Endothelial cell of hepatic sinusoid (primary cell): ENCODE measurements at regions not wholly inside any gene's neighbourhood (a gene's known extent, or its start where the extent isn't known, plus 50 kb on each side); places are given as distances from the start of the nearest gene placed in this dataset.
"Not testable (repeated sequence)": the region's sequence is repeated elsewhere in the genome, so short reads cannot be mapped to it uniquely, and the experiment has no call there.

Source experiments
- in situ Hi-C: cut with HindIII; loops from 2 replicates; pipeline ENCODE4 v1.10.0; 2017; ENCODE audit warnings: low sequenced_read_pairs

DNA sequence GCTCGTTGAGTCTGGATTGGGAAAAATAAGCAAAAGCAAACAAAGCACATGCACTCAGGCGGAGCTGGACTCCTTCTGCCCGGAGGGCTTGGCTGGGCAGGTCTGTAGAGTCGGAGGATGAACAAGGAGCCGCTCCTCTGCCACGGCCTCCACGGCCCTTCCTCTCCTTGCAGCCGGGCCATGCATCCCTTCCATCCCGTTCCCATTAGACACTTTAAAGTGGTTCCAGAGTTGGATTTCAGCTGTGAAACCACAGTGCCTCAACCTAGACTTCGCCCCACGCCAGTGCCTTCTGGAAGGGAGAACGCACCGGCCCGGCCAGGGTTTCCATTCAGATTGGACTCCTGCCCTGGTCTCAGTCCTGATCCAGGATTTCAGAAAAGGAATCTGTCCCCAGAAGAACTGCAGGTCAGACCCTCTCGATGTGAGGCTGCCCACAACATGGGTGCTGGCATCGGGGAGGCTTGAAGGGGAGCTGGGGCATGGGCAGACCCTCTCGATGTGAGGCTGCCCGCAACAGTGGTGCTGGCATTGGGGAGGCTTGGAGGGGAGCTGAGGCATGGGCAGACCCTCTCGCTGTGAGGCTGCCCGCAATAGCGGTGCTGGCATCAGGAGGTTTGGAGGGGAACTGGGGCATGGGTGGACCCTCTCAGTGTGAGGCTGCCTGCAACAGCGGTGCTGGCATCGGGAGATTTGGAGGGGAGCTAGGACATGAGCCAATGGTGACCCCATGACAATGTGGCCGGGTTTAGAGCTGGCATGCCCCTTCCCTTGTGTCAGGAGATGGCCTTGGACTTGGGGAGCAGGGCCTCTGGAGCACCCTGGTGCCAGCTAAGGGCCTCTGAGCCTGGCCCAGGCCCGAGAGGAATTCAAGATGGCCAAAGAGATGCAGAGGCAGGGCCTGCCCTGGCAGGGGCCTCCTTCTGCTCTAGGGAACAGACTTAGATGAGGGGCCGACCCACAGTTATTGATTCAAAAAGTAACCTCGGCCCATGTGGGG, 304.5 kb downstream of the NDUFA10 start:
- in situ Hi-C loops = no loop called here

DNA sequence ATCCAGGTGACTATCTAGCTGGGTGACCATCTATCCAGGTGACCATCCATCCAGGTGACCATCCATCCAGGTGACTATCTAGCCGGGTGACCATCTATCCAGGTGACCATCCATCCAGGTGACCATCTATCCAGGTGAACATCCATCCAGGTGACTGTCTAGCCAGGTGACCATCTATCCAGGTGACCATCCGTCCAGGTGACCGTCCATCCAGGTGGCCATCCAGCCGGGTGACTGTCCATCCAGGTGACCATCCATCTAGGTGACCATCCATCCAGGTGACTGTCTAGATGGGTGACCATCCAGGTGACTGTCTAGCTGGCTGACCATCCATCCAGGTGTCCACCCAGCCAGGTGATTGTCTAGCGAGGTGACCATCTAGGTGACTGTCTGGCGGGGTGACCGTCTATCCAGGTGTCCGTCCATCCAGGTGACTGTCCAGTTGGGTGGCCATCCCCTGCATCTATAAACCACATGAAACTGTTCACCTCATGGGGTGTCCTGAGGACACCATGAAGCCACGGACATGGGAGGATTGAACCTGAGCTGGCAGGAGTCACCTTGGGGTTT, 305.3 kb downstream of the NDUFA10 start:
- in situ Hi-C loops = no loop called here

- in situ Hi-C loops = not testable (repeated sequence)
Measured at GRCh38 chr2:239718991-239719390, 306.2 kb downstream of the NDUFA10 start.

DNA sequence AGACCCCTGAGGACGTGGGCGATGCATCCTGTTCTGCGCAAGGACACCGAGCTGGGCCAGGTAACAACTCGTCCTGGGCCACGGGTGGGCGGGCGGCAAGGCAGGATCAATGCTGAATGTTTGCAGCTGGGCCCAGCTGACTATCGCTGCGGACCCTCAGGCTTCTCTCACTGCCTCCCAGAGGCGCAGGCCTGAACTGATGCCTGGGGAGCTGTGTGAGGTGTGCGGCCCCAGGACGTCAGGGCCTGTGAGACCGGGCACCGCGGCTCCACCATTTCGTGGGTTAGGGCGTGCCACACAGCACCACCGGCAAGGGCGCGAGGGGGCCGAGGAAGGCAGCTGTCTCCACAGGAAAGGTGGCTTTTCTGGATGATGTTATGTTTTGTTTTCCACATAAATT, 307.4 kb downstream of the NDUFA10 start:
- in situ Hi-C loops = no loop called here

DNA sequence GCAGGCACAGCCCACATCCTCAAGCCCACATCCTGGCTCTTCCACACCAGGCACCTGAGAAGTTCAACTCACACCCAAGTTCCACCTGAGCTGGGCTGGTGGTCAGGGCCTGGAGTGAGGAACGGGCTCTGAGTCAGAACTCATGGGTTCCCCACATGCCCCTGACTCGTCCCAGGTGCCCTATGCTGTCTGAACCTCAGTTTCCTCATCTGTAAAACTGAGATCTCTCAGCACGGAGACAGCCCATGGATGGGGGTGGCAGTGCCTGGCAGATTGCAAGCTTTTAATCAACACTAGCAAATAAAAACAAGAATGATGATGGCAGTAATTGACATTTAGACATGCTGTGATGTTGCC, 307.8 kb downstream of the NDUFA10 start:
- in situ Hi-C loops = no loop called here

DNA sequence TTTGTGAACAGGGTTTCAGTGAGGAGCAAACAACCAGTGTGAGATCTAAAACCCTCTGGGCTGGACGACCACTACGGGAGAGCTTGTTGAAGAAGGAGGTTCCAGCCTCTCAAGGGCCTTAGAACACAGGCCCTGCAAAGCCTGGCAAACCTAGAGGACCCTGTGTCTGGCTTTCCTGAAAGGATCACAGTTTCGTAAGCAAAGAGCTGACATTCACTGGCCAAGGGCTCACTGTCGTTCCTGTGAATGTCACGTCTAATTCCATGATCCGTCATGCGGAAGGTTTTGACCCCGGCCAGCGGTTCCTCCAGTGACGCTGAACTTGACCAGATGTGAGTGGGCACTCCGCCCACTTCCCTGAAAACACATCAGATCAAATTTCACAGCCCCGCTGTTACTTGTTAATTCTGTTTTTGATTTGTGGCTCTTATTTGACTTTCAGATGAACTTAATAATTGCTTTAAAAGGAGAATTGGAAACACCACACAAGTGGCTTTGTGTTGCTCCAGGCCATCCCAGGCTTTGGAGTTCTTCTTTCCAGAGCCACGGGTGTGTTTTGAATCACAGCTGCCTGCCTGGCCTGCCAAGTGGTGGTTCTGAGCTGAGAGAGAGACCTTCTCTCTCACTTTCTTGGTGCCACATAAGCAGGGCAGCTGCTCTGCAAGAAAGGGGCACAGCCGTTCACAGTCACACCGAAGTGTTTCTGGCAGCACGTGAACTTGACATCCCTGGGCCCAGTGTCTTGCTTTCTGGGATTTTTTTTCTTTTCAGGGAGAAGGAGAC, 308.4 kb downstream of the NDUFA10 start:
- in situ Hi-C loops = no loop called here

- in situ Hi-C loops = no loop called here
Measured at GRCh38 chr2:239716009-239716408, 309.1 kb downstream of the NDUFA10 start.

- in situ Hi-C loops = no loop called here
Measured at GRCh38 chr2:239715606-239716005, 309.5 kb downstream of the NDUFA10 start.

- in situ Hi-C loops = no loop called here
Measured at GRCh38 chr2:239715202-239715601, 309.9 kb downstream of the NDUFA10 start.

- in situ Hi-C loops = no loop called here
Measured at GRCh38 chr2:239714116-239714515, 311.0 kb downstream of the NDUFA10 start.

DNA sequence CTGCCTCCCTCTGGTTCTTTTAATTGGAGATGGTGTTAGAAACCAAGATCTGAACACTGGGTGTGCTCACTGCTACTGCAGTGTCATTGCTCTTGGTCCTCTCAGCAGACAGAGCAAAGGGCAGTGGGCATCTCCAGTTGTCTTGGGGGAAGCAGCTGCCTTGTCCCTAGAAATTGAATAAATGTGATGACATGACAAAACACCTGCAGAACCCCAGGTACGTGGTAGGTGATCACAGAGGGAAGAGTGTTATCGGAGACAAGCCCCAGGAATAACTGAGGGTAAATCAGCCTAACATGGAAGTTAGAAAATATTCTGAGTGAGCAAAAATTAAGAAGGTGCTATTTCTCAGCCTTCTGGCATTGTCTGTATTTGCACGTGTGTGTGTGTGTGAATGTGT, 311.9 kb upstream of the HDAC4 start:
- in situ Hi-C loops = no loop called here

DNA sequence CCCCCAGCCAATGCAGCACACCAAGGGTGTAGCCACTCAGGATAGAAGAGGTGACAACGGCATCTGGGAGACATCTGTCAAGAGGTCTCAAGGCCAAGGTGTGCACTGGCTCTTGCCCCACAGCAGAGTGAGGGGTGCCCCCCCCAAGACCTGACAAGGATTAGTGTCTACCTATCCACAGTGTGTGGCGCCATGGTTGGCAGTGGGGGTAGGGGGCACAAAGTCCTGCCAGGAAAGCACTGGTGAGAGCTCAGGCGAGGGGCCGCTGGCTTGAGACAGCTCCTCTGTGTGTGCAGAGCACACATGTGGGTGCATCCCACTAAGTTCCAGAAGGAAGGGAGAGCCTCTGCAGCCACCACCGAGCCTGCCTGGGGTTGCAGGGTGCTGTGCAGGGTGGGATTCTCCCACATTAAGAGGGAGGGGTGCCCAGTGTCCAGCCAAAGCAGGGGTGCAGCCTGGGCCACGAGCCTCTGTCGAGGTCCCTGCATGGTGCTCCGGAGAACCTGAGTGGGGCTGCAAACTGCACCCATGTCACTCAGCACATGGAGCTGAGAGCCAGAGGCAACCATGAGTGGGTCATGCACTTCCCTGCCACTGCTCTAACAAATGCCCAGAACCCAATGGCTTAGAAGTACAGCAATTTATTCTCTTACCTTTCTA, 311.2 kb upstream of the HDAC4 start:
- in situ Hi-C loops = no loop called here

DNA sequence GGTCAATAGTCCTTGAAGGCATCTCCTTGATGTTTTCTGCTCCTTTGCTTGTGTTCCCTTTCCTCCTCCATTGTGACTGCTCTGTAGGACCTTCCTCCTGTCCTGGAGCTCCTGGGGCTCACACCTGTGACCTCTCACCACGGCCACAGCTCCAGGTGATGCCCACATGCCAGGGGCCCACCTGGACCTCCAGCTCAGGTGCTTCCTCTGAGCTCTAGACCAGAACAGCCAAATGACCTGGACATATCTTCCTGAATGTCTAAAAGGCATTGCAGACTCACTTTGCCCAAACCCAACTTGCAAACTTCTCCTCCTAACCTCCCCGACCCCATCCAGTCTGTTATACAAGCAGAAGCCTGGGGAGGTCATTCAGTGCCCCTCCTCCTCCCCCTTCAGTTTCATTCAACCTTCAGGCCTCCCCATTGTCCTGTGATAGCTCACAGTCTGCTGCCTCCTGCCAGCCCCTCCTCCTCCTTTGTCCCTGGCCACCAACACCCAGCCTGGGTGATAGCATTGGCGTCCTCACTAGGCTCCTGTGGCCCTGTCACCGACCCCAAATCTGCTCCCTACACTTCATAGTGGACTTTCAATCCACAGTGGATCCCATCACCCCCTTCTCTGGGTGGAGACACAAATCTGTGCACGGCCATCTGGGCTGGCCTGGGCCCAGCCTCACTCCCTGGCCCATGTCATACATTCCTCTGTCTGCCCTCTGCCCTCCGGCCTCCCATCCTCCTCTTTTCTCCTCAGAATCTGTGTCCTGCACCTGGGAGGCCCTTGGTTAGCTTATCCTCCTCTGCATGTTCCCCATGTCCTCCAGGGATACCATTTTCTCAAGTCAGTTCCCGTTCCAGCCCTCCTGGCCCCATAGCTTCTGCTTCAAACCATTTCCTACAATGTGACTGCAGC, 310.4 kb upstream of the HDAC4 start:
- in situ Hi-C loops = no loop called here

DNA sequence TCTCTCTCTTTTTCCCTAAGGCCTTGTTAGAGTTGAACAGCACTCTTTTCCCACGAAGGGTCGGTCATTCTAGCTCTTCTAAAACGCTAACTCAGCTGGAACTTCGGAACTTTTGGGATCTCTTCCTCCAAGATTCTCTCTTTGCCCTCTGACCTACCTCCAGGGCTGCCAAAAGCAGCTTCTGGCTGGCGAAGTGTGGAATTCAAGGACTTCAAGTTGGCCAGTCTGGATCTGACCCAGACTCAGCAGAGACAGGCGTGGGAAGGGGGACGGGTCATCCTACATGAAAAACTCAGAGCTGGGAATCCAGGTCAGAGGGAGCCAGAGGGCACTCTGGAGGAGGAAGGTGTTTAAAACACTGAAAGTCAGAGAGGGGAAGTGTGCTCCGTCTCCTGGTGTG, 305.5 kb upstream of the HDAC4 start:
- in situ Hi-C loops = no loop called here

- in situ Hi-C loops = loop anchor here (5.0 kb wide), 1 partner anchor 97 kb away; no protein-coding TSS in a partner anchor
Measured at GRCh38 chr2:239704737-239705136, 303.9 kb upstream of the HDAC4 start.

- in situ Hi-C loops = loop anchor here (5.0 kb wide), 1 partner anchor 97 kb away; no protein-coding TSS in a partner anchor
Measured at GRCh38 chr2:239703834-239704233, 303.0 kb upstream of the HDAC4 start.

GRCh38 chr2:239700686-239701345, 300.0 kb upstream of the HDAC4 start:
- in situ Hi-C loops = loop anchor here (5.0 kb wide), 1 partner anchor 94 kb away; no protein-coding TSS in a partner anchor

DNA sequence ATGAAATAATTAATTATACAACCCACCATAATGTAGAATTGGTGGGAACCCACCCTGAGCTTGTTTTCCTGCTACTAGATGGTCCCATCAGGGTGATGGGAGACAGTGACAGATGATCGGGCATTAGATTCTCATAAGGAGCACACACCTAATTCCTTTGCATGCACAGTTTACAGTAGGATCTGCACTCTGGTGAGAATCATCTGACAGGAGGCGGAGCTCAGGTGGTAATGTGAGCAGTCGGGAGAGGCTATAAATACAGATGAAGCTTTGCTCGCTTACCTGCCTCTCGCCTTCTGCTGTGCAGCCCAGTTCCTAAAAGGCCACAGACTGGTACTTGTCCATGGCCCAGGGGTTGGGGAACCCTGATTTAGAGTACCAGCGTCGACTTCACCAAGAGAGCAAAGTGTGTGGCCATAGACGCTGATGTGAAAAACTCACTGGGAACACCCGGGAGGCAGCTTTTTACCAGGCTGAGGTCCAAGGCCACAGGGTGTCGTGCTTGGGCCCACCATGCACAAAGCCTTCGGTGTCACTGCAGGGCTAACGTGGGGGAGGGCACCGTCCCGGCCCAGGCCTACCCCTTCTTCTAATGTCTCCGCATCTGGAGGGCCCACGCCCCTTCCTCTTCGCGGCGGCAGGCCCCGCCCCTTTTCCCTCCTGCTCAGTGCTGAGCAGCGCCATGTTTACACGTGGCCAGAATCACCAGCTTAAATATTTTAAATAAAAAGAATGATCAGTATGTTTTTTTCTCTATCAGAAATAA, 296.8 kb upstream of the HDAC4 start:
- in situ Hi-C loops = no loop called here
